ENCODE measurements at regions not wholly inside any gene's neighbourhood (a gene's known extent, or its start where the extent isn't known, plus 50 kb on each side); places are given as distances from the start of the nearest gene placed in this dataset.

- POLR2A ChIA-PET, result no interaction called here
- CTCF ChIA-PET, result no interaction called here
- Histone ChIP-seq H3K4me2 (ENCODE audit: insufficient read depth, low read length) (no peak overlapping the region), H3K36me3 (ENCODE audit: control insufficient read depth in 2 of 2, extremely low read depth in 1 of 2, insufficient read depth in 2 of 2, low read length in 2 of 2) (no peaks in the 10 kb centered on the region), H4K20me1 (replicated peaks; ENCODE audit: control insufficient read depth, extremely low read depth, insufficient read depth, low read length) (no peaks in the 10 kb centered on the region), H3K27ac (ENCODE audit: insufficient read depth, low read depth, low read length) (no peak overlapping the region), H3K9ac (replicated peaks; ENCODE audit: extremely low read depth, insufficient read depth, low read length) (no peak overlapping the region), H3K4me3 (replicated peaks in 1 of 3; ENCODE audit: insufficient read depth in 1 of 3, low read depth in 1 of 3, low read length in 3 of 3) (no peak overlapping the region), H3K9me3 (replicated peaks; ENCODE audit: control insufficient read depth, insufficient read depth, low read length) (no peaks in the 10 kb centered on the region), H3K27me3 (ENCODE audit: control insufficient read depth in 2 of 2, insufficient read depth in 2 of 2, low read length in 2 of 2) (no peaks in the 10 kb centered on the region), H3K9me1 (replicated peaks; ENCODE audit: control insufficient read depth, extremely low read depth, insufficient read depth, low read length) (no peaks in the 10 kb centered on the region), H3K4me1 (ENCODE audit: control insufficient read depth, extremely low read depth, insufficient read depth, low read length) (no peaks in the 10 kb centered on the region), H3K79me2 (ENCODE audit: control insufficient read depth, insufficient read depth, low read length) (no peaks in the 10 kb centered on the region), H2AFZ (ENCODE audit: low read depth, low read length) (no peak overlapping the region)
- TF ChIP-seq GATA2 (IDR thresholded peaks at IDR 0.05; ENCODE audit: insufficient read depth, insufficient read length, low read depth, low read length) (no peak), JUN (IDR thresholded peaks at IDR 0.05; ENCODE audit: borderline replicate concordance, insufficient read depth, insufficient read length, low read depth) (no peak), MYC (IDR thresholded peaks at IDR 0.05; ENCODE audit: low read depth, low read length) (no peak), POLR2A (IDR thresholded peaks at IDR 0.05; ENCODE audit: low read depth, low read length) (no peak), CTCF (IDR thresholded peaks at IDR 0.05; ENCODE audit: extremely low read depth in 1 of 2, insufficient read depth in 1 of 2, low read depth in 1 of 2, low read length in 2 of 2) (no peak), MAX (IDR thresholded peaks at IDR 0.05; ENCODE audit: insufficient read depth, insufficient read length) (no peak), POLR2AphosphoS5 (IDR thresholded peaks at IDR 0.05; ENCODE audit: insufficient read depth, low read depth, low read length) (no peak), EZH2 (IDR thresholded peaks at IDR 0.05; ENCODE audit: borderline replicate concordance, low read depth, low read length, severe bottlenecking) (no peak), FOS (IDR thresholded peaks at IDR 0.05; ENCODE audit: borderline replicate concordance, insufficient read depth, low read length) (no peak)
- FAIRE-seq (no peak), DNase-seq (ENCODE audit: low read depth, low spot score) (no peak)
- intact Hi-C loops (cut with micrococcal nuclease) (no loop called here), dilution Hi-C loops (cut with MboI; ENCODE audit: extremely low pct_ligation_motif_present, low sequenced_read_pairs) (no loop called here)
- no TSS peak for BruUV-seq (replicated peaks)
Observed at GRCh38 chr7:13745530-13745929, 243.9 kb downstream of the ETV1 start.

All from endothelial cell of umbilical vein (primary cell).